ENCODE measurements at regions not wholly inside any gene's neighbourhood (a gene's known extent, or its start where the extent isn't known, plus 50 kb on each side); places are given as distances from the start of the nearest gene placed in this dataset.
A peak's percentile ranks its signal among the peaks of the same experiment; 100 is the strongest.

DNA sequence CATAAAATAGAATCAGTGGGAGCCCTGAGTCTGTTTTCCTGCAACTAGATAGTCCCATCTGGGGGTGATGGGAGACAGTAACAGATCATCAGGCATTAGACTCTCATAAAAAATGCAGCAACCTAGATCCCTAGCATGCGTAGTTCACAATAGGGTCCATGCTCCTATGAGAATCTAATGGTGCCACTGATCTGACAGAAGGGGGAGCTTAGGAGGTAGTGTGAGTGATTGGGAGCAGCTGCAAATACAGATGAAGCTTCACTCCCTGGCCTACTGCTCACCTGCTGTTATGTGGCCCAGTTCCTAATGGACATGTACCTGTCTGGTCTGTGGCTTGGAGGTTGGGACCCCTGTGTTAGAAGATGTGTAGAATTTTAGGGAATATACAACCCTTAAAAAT, 904.5 kb upstream of the EPHA7 start:
- TF ChIP-seq TOX (CRISPR knock-in tag; IDR thresholded peaks at IDR 0.05; ENCODE audit: borderline replicate concordance) (no peak), ESRRG (CRISPR knock-in tag; IDR thresholded peaks at IDR 0.05) (no peak), ZNF565 (CRISPR knock-in tag; conservative IDR thresholded peaks at IDR 0.05; ENCODE audit: low read depth) (no peak)
- peak; percentile 71 for ATAC-seq

- no peak for ATAC-seq
- TF ChIP-seq TSHZ2 (CRISPR knock-in tag; IDR thresholded peaks at IDR 0.05) = no peak
- no peak for TF ChIP-seq ESRRG (CRISPR knock-in tag; IDR thresholded peaks at IDR 0.05)
- no peak for TF ChIP-seq ARNTL (CRISPR knock-in tag; IDR thresholded peaks at IDR 0.05; ENCODE audit: borderline replicate concordance, low read depth)
- no peak for TF ChIP-seq ZC3H10 (CRISPR knock-in tag; IDR thresholded peaks at IDR 0.05)
- no peak for TF ChIP-seq ZNF565 (CRISPR knock-in tag; conservative IDR thresholded peaks at IDR 0.05; ENCODE audit: low read depth)
These were observed 881.2 kb upstream of the EPHA7 start for GRCh38 chr6:94300424-94301144.

DNA sequence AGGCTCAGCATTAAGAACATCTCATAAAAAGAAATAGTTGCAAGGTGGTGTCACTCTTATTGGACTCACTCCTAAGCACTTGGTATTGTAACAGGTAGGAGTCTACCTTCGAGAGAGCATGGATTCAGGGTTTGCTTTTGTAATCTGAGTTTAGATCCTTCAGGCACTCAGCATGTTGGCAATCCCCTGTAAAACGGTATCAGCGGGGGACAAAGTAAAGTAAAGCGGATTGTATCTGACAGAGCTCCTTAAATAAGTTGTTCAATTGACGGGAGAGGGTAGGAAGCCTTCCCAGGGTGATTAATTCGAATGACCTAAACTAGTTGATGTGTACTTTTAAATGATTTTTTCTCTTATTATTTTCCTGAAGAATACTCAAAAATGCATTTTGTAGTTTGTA, 869.8 kb upstream of the EPHA7 start:
- TF ChIP-seq SNAI2 (CRISPR knock-in tag; IDR thresholded peaks at IDR 0.05) (no peak), ZNF70 (CRISPR knock-in tag; IDR thresholded peaks at IDR 0.05) (no peak), POU6F1 (CRISPR knock-in tag; IDR thresholded peaks at IDR 0.05; ENCODE audit: borderline replicate concordance, low read depth) (no peak), ESRRG (CRISPR knock-in tag; IDR thresholded peaks at IDR 0.05) (no peak), RARB (CRISPR knock-in tag; IDR thresholded peaks at IDR 0.05) (no peak), OSR1 (CRISPR knock-in tag; IDR thresholded peaks at IDR 0.05) (no peak), PPARA (CRISPR knock-in tag; IDR thresholded peaks at IDR 0.05; ENCODE audit: borderline replicate concordance) (no peak), ZFP3 (CRISPR knock-in tag; IDR thresholded peaks at IDR 0.05) (no peak), ZFP30 (CRISPR knock-in tag; IDR thresholded peaks at IDR 0.05) (no peak)
- TF ChIP-seq, protein P1, sequence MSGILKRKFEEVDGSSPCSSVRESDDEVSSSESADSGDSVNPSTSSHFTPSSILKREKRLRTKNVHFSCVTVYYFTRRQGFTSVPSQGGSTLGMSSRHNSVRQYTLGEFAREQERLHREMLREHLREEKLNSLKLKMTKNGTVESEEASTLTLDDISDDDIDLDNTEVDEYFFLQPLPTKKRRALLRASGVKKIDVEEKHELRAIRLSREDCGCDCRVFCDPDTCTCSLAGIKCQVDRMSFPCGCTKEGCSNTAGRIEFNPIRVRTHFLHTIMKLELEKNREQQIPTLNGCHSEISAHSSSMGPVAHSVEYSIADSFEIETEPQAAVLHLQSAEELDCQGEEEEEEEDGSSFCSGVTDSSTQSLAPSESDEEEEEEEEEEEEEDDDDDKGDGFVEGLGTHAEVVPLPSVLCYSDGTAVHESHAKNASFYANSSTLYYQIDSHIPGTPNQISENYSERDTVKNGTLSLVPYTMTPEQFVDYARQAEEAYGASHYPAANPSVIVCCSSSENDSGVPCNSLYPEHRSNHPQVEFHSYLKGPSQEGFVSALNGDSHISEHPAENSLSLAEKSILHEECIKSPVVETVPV (CRISPR knock-in tag; IDR thresholded peaks at IDR 0.05) = no peak
- ATAC-seq = no peak

DNA sequence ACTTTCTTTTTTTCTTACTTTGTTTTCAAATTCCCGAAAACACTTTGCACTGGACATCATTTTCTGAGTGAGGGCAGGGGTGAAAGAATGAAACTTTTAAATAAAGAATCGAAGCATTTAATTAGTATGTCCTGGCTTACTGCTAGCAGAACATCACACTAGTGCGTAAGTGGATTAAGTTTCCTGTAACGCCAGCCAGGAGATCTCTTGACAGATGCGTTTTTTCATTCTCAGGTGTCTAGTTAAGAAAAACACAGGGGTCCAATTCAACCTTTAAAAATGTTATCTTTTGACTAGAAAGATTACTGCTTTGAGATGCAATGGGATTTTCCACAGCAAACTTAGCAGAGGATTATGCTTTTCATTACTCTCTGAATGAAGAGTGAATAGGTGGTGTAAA, 858.8 kb upstream of the EPHA7 start:
- no peak for TF ChIP-seq TOX (CRISPR knock-in tag; IDR thresholded peaks at IDR 0.05; ENCODE audit: borderline replicate concordance)
- no peak for TF ChIP-seq CSDC2 (CRISPR knock-in tag; IDR thresholded peaks at IDR 0.05)
- no peak for TF ChIP-seq ISL1 (CRISPR knock-in tag; IDR thresholded peaks at IDR 0.05)
- TF ChIP-seq BACH2 (CRISPR knock-in tag; IDR thresholded peaks at IDR 0.05; ENCODE audit: borderline replicate concordance) = no peak
- TF ChIP-seq GLIS3 (CRISPR knock-in tag; IDR thresholded peaks at IDR 0.05) = no peak
- no peak for TF ChIP-seq CREB5 (CRISPR knock-in tag; IDR thresholded peaks at IDR 0.05; ENCODE audit: low read depth)
- no peak for TF ChIP-seq ESRRG (CRISPR knock-in tag; IDR thresholded peaks at IDR 0.05)
- TF ChIP-seq TCF4 (CRISPR knock-in tag; IDR thresholded peaks at IDR 0.05; ENCODE audit: borderline replicate concordance) = no peak
- TF ChIP-seq POU6F1 (CRISPR knock-in tag; IDR thresholded peaks at IDR 0.05; ENCODE audit: borderline replicate concordance, low read depth) = no peak
- TF ChIP-seq SNAI2 (CRISPR knock-in tag; IDR thresholded peaks at IDR 0.05) = no peak
- TF ChIP-seq ZNF8 (CRISPR knock-in tag; IDR thresholded peaks at IDR 0.05) = no peak
- no peak for TF ChIP-seq ZNF70 (CRISPR knock-in tag; IDR thresholded peaks at IDR 0.05)
- TF ChIP-seq PPARA (CRISPR knock-in tag; IDR thresholded peaks at IDR 0.05; ENCODE audit: borderline replicate concordance) = no peak
- ATAC-seq = no peak

All from SK-N-SH treated with all-trans-retinoic acid at 6 μM for 48 hours (cell line).